PC-3 (cell line): ENCODE measurements at regions not wholly inside any gene's neighbourhood (a gene's known extent, or its start where the extent isn't known, plus 50 kb on each side); places are given as distances from the start of the nearest gene placed in this dataset.

ENCODE experiments used
- CTCF ChIP-seq: fragments of 300-600 bp; sonication (generic); conservative IDR thresholded peaks from 2 replicates; pipeline ENCODE4 v1.5.1; 2017; ENCODE audit warnings: antibody characterized with exemption, low read depth, mild to moderate bottlenecking, low read length
- EZH2 ChIP-seq: fragments of 300-600 bp; sonication (generic); IDR thresholded peaks from one replicate; pipeline ENCODE4 v1.6.1; 2017; ENCODE audit warnings: antibody characterized with exemption, mild to moderate bottlenecking, low read length; ENCODE audit not compliant: unreplicated experiment
- EZH2phosphoT487 ChIP-seq: fragments of 300-600 bp; sonication (generic); IDR thresholded peaks from 2 replicates; pipeline ENCODE4 v1.6.1; 2018; ENCODE audit warnings: mild to moderate bottlenecking, antibody characterized with exemption, low read length, borderline replicate concordance

GRCh38 chr10:127798111-127798510 lies 61.1 kb downstream of the FOXI2 start:
- no peak for TF ChIP-seq CTCF
- no peak for TF ChIP-seq EZH2
- TF ChIP-seq EZH2phosphoT487 = no peak
